IgD-negative memory B cell (primary cell): ENCODE measurements at regions not wholly inside any gene's neighbourhood (a gene's known extent, or its start where the extent isn't known, plus 50 kb on each side); places are given as distances from the start of the nearest gene placed in this dataset.
"Not testable (repeated sequence)": the region's sequence is repeated elsewhere in the genome, so short reads cannot be mapped to it uniquely, and the experiment has no call there.

Source experiments
- H3K27ac Mint-ChIP-seq, 3 donors: one replicate each; pipeline ENCODE4 v1.8.0; 2020 to 2022; ENCODE audit warnings: mild to moderate bottlenecking in 3 of 3, mixed read lengths in 3 of 3, moderate library complexity in 1 of 3
- H3K27me3 Mint-ChIP-seq: one replicate; pipeline ENCODE4 v1.8.0; 2021; ENCODE audit warnings: mixed read lengths
- H3K36me3 Mint-ChIP-seq: one replicate; pipeline ENCODE4 v1.8.0; 2020; ENCODE audit warnings: mild to moderate bottlenecking, mixed read lengths
- H3K4me1 Mint-ChIP-seq, 3 donors: one replicate each; pipeline ENCODE4 v1.8.0; 2020 to 2022; ENCODE audit warnings: mixed read lengths in 3 of 3, mild to moderate bottlenecking in 1 of 3
- H3K4me3 Mint-ChIP-seq, 4 donors: one replicate each; pipeline ENCODE4 v1.8.0; 2020 to 2022; ENCODE audit warnings: mild to moderate bottlenecking in 4 of 4, mixed read lengths in 4 of 4, moderate library complexity in 3 of 4
- H3K9me3 Mint-ChIP-seq, 3 donors: one replicate each; pipeline ENCODE4 v1.8.0; 2020 to 2021; ENCODE audit warnings: mixed read lengths in 3 of 3, mild to moderate bottlenecking in 1 of 3

- no peaks in the 10 kb centered on the region for H3K9me3 Mint-ChIP-seq
- H3K4me1 Mint-ChIP-seq, result peaks cover 0 to 2% (median 0%) of the 10 kb centered on the region in 3 donors
- H3K4me3 Mint-ChIP-seq, result peak overlapping the region in 1 of 4 donors; percentile 34
- H3K27me3 Mint-ChIP-seq, result no peaks in the 10 kb centered on the region
- H3K27ac Mint-ChIP-seq, result no peak overlapping the region
- no peaks in the 10 kb centered on the region for H3K36me3 Mint-ChIP-seq
Observed at GRCh38 chr1:93763704-93764365, 82.2 kb upstream of the BCAR3 start.

- H3K4me3 Mint-ChIP-seq, result no peak overlapping the region
- no peaks in the 10 kb centered on the region for H3K9me3 Mint-ChIP-seq
- H3K27me3 Mint-ChIP-seq, result no peaks in the 10 kb centered on the region
- no peaks in the 10 kb centered on the region for H3K36me3 Mint-ChIP-seq
- no peak overlapping the region for H3K27ac Mint-ChIP-seq
- no peaks in the 10 kb centered on the region for H3K4me1 Mint-ChIP-seq
Observed at GRCh38 chr1:93758842-93759515, 77.3 kb upstream of the BCAR3 start.

GRCh38 chr1:93757256-93758036 is 75.8 kb upstream of the BCAR3 start:
- Mint-ChIP-seq H3K27me3 (no peaks in the 10 kb centered on the region), H3K4me3 (no peak overlapping the region), H3K36me3 (no peaks in the 10 kb centered on the region), H3K9me3 (no peaks in the 10 kb centered on the region), H3K4me1 (no peaks in the 10 kb centered on the region), H3K27ac (no peak overlapping the region)

GRCh38 chr1:93756657-93757056 is 75.0 kb upstream of the BCAR3 start:
- H3K4me1 Mint-ChIP-seq, result peaks cover 0 to 5% (median 0%) of the 10 kb centered on the region in 3 donors
- no peaks in the 10 kb centered on the region for H3K36me3 Mint-ChIP-seq
- H3K4me3 Mint-ChIP-seq, result no peak overlapping the region
- no peaks in the 10 kb centered on the region for H3K9me3 Mint-ChIP-seq
- no peak overlapping the region for H3K27ac Mint-ChIP-seq
- no peaks in the 10 kb centered on the region for H3K27me3 Mint-ChIP-seq

GRCh38 chr1:93755251-93755715 is 73.6 kb upstream of the BCAR3 start:
- H3K27ac Mint-ChIP-seq, H3K9me3 Mint-ChIP-seq, H3K27me3 Mint-ChIP-seq, H3K4me3 Mint-ChIP-seq, H3K36me3 Mint-ChIP-seq: not testable (repeated sequence)
- peaks cover 10 to 19% (median 10%) of the 10 kb centered on the region in 3 donors for H3K4me1 Mint-ChIP-seq

- Mint-ChIP-seq H3K4me3 (no peak overlapping the region), H3K27me3 (no peaks in the 10 kb centered on the region), H3K27ac (peak overlapping the region in 1 of 3 donors; percentile 57), H3K4me1 (peaks cover 20 to 25% (median 23%) of the 10 kb centered on the region in 3 donors), H3K9me3 (no peaks in the 10 kb centered on the region), H3K36me3 (no peaks in the 10 kb centered on the region)
Observed at GRCh38 chr1:93753791-93754763, 72.4 kb upstream of the BCAR3 start.

GRCh38 chr1:93751377-93752250 is 70.0 kb upstream of the BCAR3 start:
- Mint-ChIP-seq H3K9me3 (peaks cover 0 to 8% (median 2%) of the 10 kb centered on the region in 3 donors), H3K27ac (peak overlapping the region in 2 of 3 donors; percentile 82 to 90), H3K4me1 (peaks cover 23 to 25% (median 24%) of the 10 kb centered on the region in 3 donors), H3K4me3 (peak overlapping the region in 2 of 4 donors; percentile 18 to 83), H3K36me3 (peaks cover under 1% of the 10 kb centered on the region), H3K27me3 (no peaks in the 10 kb centered on the region)

- peaks cover 0 to 9% (median 2%) of the 10 kb centered on the region in 3 donors for H3K9me3 Mint-ChIP-seq
- peak overlapping the region in 3 of 4 donors; percentile 18 to 88 (median 83) for H3K4me3 Mint-ChIP-seq
- peaks cover 2% of the 10 kb centered on the region for H3K36me3 Mint-ChIP-seq
- no peaks in the 10 kb centered on the region for H3K27me3 Mint-ChIP-seq
- peaks cover 24 to 26% (median 26%) of the 10 kb centered on the region in 3 donors for H3K4me1 Mint-ChIP-seq
- peak overlapping the region; percentile 82 to 95 (median 90) for H3K27ac Mint-ChIP-seq
Observed at GRCh38 chr1:93750955-93751354, 69.3 kb upstream of the BCAR3 start.

GRCh38 chr1:93749894-93750301 is 68.3 kb upstream of the BCAR3 start:
- Mint-ChIP-seq H3K27me3 (no peaks in the 10 kb centered on the region), H3K9me3 (peaks cover 0 to 9% (median 2%) of the 10 kb centered on the region in 3 donors), H3K4me3 (peak overlapping the region; percentile 26 to 88 (median 73)), H3K36me3 (peaks cover 2% of the 10 kb centered on the region), H3K27ac (peak overlapping the region; percentile 82 to 95 (median 90)), H3K4me1 (peaks cover 27 to 34% (median 32%) of the 10 kb centered on the region in 3 donors)

- Mint-ChIP-seq H3K4me1 (peaks cover 31 to 38% (median 36%) of the 10 kb centered on the region in 3 donors), H3K4me3 (peak overlapping the region; percentile 66 to 88 (median 73)), H3K36me3 (peaks cover 2% of the 10 kb centered on the region), H3K9me3 (peaks cover 0 to 9% (median 2%) of the 10 kb centered on the region in 3 donors), H3K27ac (peak overlapping the region; percentile 82 to 95 (median 90)), H3K27me3 (no peaks in the 10 kb centered on the region)
Observed at GRCh38 chr1:93749487-93749886, 67.8 kb upstream of the BCAR3 start.

- Mint-ChIP-seq H3K36me3 (peaks cover 2% of the 10 kb centered on the region), H3K27me3 (no peaks in the 10 kb centered on the region), H3K27ac (no peak overlapping the region), H3K4me3 (no peak overlapping the region), H3K4me1 (peaks cover 30 to 35% (median 30%) of the 10 kb centered on the region in 3 donors), H3K9me3 (peaks cover 0 to 9% (median 2%) of the 10 kb centered on the region in 3 donors)
Observed at GRCh38 chr1:93746021-93746812, 64.6 kb upstream of the BCAR3 start.

GRCh38 chr1:93744299-93744988 is 62.8 kb upstream of the BCAR3 start:
- Mint-ChIP-seq H3K36me3 (peaks cover 2% of the 10 kb centered on the region), H3K9me3 (peaks cover 0 to 9% (median 2%) of the 10 kb centered on the region in 3 donors), H3K27ac (peak overlapping the region in 1 of 3 donors; percentile 3), H3K27me3 (no peaks in the 10 kb centered on the region), H3K4me1 (peaks cover 14 to 18% (median 16%) of the 10 kb centered on the region in 3 donors), H3K4me3 (peak overlapping the region in 2 of 4 donors; percentile 8 to 28)
